NCI-H1930 (cell line): ENCODE measurements at regions not wholly inside any gene's neighbourhood (a gene's known extent, or its start where the extent isn't known, plus 50 kb on each side); places are given as distances from the start of the nearest gene placed in this dataset.

Experiments used
- DNase-seq, 2 experiments: peaks; one replicate each; lab custom pipeline; 2025; lab: John Stamatoyannopoulos, UW

- no peak for DNase-seq
These were observed 216.8 kb downstream of the TEX29 start for GRCh38 chr13:111537115-111537728.

GRCh38 chr13:111537843-111538499 is 217.5 kb downstream of the TEX29 start:
- DNase-seq: no peak

- no peak for DNase-seq
These were observed 218.8 kb downstream of the TEX29 start for GRCh38 chr13:111539252-111539651.

- no peak for DNase-seq
These were observed 219.5 kb downstream of the TEX29 start for GRCh38 chr13:111539791-111540446.

GRCh38 chr13:111540486-111540885 is 220.0 kb downstream of the TEX29 start:
- no peak for DNase-seq

- no peak for DNase-seq
These were observed 220.9 kb downstream of the TEX29 start for GRCh38 chr13:111541345-111541744.

- no peak for DNase-seq
These were observed 221.5 kb downstream of the TEX29 start for GRCh38 chr13:111541752-111542529.

- DNase-seq: no peak
These were observed 222.3 kb downstream of the TEX29 start for GRCh38 chr13:111542530-111543341.

- DNase-seq: no peak
These were observed 226.7 kb downstream of the TEX29 start for GRCh38 chr13:111546921-111547675.

- no peak for DNase-seq
These were observed 227.4 kb downstream of the TEX29 start for GRCh38 chr13:111547726-111548273.

GRCh38 chr13:111548301-111548700 is 227.9 kb downstream of the TEX29 start:
- no peak for DNase-seq

GRCh38 chr13:111548805-111549204 is 228.4 kb downstream of the TEX29 start:
- DNase-seq: no peak

GRCh38 chr13:111549464-111549863 is 229.0 kb downstream of the TEX29 start:
- DNase-seq: no peak

GRCh38 chr13:111550062-111550461 is 229.6 kb downstream of the TEX29 start:
- no peak for DNase-seq

- no peak for DNase-seq
These were observed 230.9 kb downstream of the TEX29 start for GRCh38 chr13:111551204-111551820.

- no peak for DNase-seq
These were observed 232.6 kb downstream of the TEX29 start for GRCh38 chr13:111552891-111553655.

- no peak for DNase-seq
These were observed 234.3 kb downstream of the TEX29 start for GRCh38 chr13:111554539-111555267.

GRCh38 chr13:111555268-111555808 is 234.9 kb downstream of the TEX29 start:
- no peak for DNase-seq
